Glutamatergic neuron (in vitro differentiated cells): ENCODE measurements at regions not wholly inside any gene's neighbourhood (a gene's known extent, or its start where the extent isn't known, plus 50 kb on each side); places are given as distances from the start of the nearest gene placed in this dataset.
A peak's percentile ranks its signal among the peaks of the same experiment; 100 is the strongest.

Experiments used
- DNase-seq: peaks from one replicate; pipeline ENCODE4 v3.0.0; 2022
- H3K27ac Mint-ChIP-seq: one replicate; pipeline ENCODE4 v1.8.0; 2020; ENCODE audit warnings: mild to moderate bottlenecking, mixed read lengths, inconsistent platforms; ENCODE audit not compliant: unreplicated experiment
- H3K27me3 Mint-ChIP-seq: one replicate; pipeline ENCODE4 v1.8.0; 2020; ENCODE audit warnings: mild to moderate bottlenecking, moderate library complexity, mixed read lengths, inconsistent platforms; ENCODE audit not compliant: unreplicated experiment
- H3K36me3 Mint-ChIP-seq: one replicate; pipeline ENCODE4 v1.8.0; 2020; ENCODE audit warnings: mild to moderate bottlenecking, mixed read lengths, inconsistent platforms; ENCODE audit not compliant: unreplicated experiment
- H3K4me1 Mint-ChIP-seq: one replicate; pipeline ENCODE4 v1.8.0; 2020; ENCODE audit warnings: mild to moderate bottlenecking, low read depth, mixed read lengths, inconsistent platforms; ENCODE audit not compliant: unreplicated experiment
- H3K4me3 Mint-ChIP-seq: one replicate; pipeline ENCODE4 v1.8.0; 2020; ENCODE audit warnings: mild to moderate bottlenecking, mixed read lengths, inconsistent platforms; ENCODE audit not compliant: unreplicated experiment
- H3K9me3 Mint-ChIP-seq: one replicate; pipeline ENCODE4 v1.8.0; 2020; ENCODE audit warnings: mild to moderate bottlenecking, moderate library complexity, mixed read lengths, inconsistent platforms; ENCODE audit not compliant: unreplicated experiment
- CTCF ChIP-seq: fragments of 200-600 bp; sonication (generic); IDR thresholded peaks from one replicate; pipeline ENCODE4 v1.5.0; 2021; ENCODE audit not compliant: partially characterized antibody, unreplicated experiment

GRCh38 chr9:110081395-110081794, 126.6 kb downstream of the C9orf152 start:
- no peak for TF ChIP-seq CTCF
- Mint-ChIP-seq H3K27ac (no peak overlapping the region), H3K9me3 (peaks cover 2% of the 10 kb centered on the region), H3K4me3 (no peak overlapping the region), H3K27me3 (peaks cover 1% of the 10 kb centered on the region), H3K36me3 (no peaks in the 10 kb centered on the region), H3K4me1 (peaks cover 9% of the 10 kb centered on the region)
- DNase-seq = no peak

GRCh38 chr9:110083866-110084265, 124.1 kb downstream of the C9orf152 start:
- DNase-seq = no peak
- Mint-ChIP-seq H3K9me3 (peaks cover 4% of the 10 kb centered on the region), H3K4me1 (peaks cover 11% of the 10 kb centered on the region), H3K27me3 (peaks cover 1% of the 10 kb centered on the region), H3K4me3 (no peak overlapping the region), H3K36me3 (no peaks in the 10 kb centered on the region), H3K27ac (no peak overlapping the region)
- no peak for TF ChIP-seq CTCF

GRCh38 chr9:110086537-110086936, 121.4 kb downstream of the C9orf152 start:
- Mint-ChIP-seq H3K27ac (no peak overlapping the region), H3K27me3 (no peaks in the 10 kb centered on the region), H3K4me3 (no peak overlapping the region), H3K36me3 (no peaks in the 10 kb centered on the region), H3K4me1 (peaks cover 13% of the 10 kb centered on the region), H3K9me3 (peaks cover 1% of the 10 kb centered on the region)
- DNase-seq = no peak
- TF ChIP-seq CTCF = no peak

GRCh38 chr9:110087605-110088004, 120.4 kb downstream of the C9orf152 start:
- H3K9me3 Mint-ChIP-seq = peaks cover 1% of the 10 kb centered on the region
- H3K36me3 Mint-ChIP-seq = no peaks in the 10 kb centered on the region
- TF ChIP-seq CTCF = no peak
- H3K27ac Mint-ChIP-seq = peak overlapping the region; percentile 59
- H3K27me3 Mint-ChIP-seq = no peaks in the 10 kb centered on the region
- DNase-seq = no peak
- peaks cover 12% of the 10 kb centered on the region for H3K4me1 Mint-ChIP-seq
- H3K4me3 Mint-ChIP-seq = peak overlapping the region; percentile 1

GRCh38 chr9:110088099-110088498, 119.9 kb downstream of the C9orf152 start:
- DNase-seq = no peak
- peaks cover 13% of the 10 kb centered on the region for H3K4me1 Mint-ChIP-seq
- no peak for TF ChIP-seq CTCF
- no peaks in the 10 kb centered on the region for H3K27me3 Mint-ChIP-seq
- H3K36me3 Mint-ChIP-seq = no peaks in the 10 kb centered on the region
- no peak overlapping the region for H3K4me3 Mint-ChIP-seq
- peak overlapping the region; percentile 59 for H3K27ac Mint-ChIP-seq
- H3K9me3 Mint-ChIP-seq = peaks cover 1% of the 10 kb centered on the region
